ENCODE measurements at regions not wholly inside any gene's neighbourhood (a gene's known extent, or its start where the extent isn't known, plus 50 kb on each side); places are given as distances from the start of the nearest gene placed in this dataset.

- TF ChIP-seq TCF12 (IDR thresholded peaks at IDR 0.05) (peak; percentile 34; the same call in 1 of the 2 replicates), POLR2AphosphoS5 (IDR thresholded peaks at IDR 0.05; ENCODE audit: low read depth, low read length) (no peak), CTCF (IDR thresholded peaks at IDR 0.05) (no peak), GABPA (IDR thresholded peaks at IDR 0.05; ENCODE audit: low read depth) (no peak), FOXJ3 (CRISPR knock-in tag; IDR thresholded peaks at IDR 0.05) (0 out of 2 replicates have a peak, but pooled peaks have one; percentile 34), JUND (IDR thresholded peaks at IDR 0.05) (no peak), RAD21 (IDR thresholded peaks at IDR 0.05; ENCODE audit: low read length) (no peak; the same call in 1 of the 2 replicates), TEAD4 (IDR thresholded peaks at IDR 0.05; ENCODE audit: borderline replicate concordance, insufficient read depth) (no peak), ELF1 (IDR thresholded peaks at IDR 0.05) (no peak), GATA2 (CRISPR knock-in tag; IDR thresholded peaks at IDR 0.05) (peak; percentile 28), SMC3 (IDR thresholded peaks at IDR 0.05; ENCODE audit: low read depth, low read length) (no peak)
- TF ChIP-seq, protein P1, sequence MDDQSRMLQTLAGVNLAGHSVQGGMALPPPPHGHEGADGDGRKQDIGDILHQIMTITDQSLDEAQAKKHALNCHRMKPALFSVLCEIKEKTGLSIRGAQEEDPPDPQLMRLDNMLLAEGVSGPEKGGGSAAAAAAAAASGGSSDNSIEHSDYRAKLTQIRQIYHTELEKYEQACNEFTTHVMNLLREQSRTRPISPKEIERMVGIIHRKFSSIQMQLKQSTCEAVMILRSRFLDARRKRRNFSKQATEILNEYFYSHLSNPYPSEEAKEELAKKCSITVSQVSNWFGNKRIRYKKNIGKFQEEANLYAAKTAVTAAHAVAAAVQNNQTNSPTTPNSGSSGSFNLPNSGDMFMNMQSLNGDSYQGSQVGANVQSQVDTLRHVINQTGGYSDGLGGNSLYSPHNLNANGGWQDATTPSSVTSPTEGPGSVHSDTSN (IDR thresholded peaks at IDR 0.05): no peak
Observed at GRCh38 chrX:39633293-39633692, 464.5 kb downstream of the BCOR start.
